ENCODE measurements at regions not wholly inside any gene's neighbourhood (a gene's known extent, or its start where the extent isn't known, plus 50 kb on each side); places are given as distances from the start of the nearest gene placed in this dataset.

GRCh38 chr4:29636961-29637360, 1083.2 kb upstream of the PCDH7 start:
- intact Hi-C loops (cut with DNase I) = no loop called here
- H3K27ac ChIP-seq = no peak overlapping the region
- H3K4me3 ChIP-seq = no peak overlapping the region
- no peaks in the 10 kb centered on the region for H3K27me3 ChIP-seq
- DNase-seq (no peak), ATAC-seq (no peak)
- no peaks in the 10 kb centered on the region for H3K36me3 ChIP-seq
- H3K4me1 ChIP-seq = no peaks in the 10 kb centered on the region
- H3K9me3 ChIP-seq = no peaks in the 10 kb centered on the region
- TF ChIP-seq CTCF (IDR thresholded peaks at IDR 0.05) = no peak

- DNase-seq (no peak), ATAC-seq (no peak)
- Histone ChIP-seq H3K27me3 (no peaks in the 10 kb centered on the region), H3K36me3 (no peaks in the 10 kb centered on the region), H3K9me3 (no peaks in the 10 kb centered on the region), H3K4me1 (no peaks in the 10 kb centered on the region), H3K27ac (no peak overlapping the region), H3K4me3 (no peak overlapping the region)
- intact Hi-C loops (cut with DNase I) = no loop called here
- TF ChIP-seq CTCF (IDR thresholded peaks at IDR 0.05) = no peak
Measured at GRCh38 chr4:29653221-29653620, 1066.9 kb upstream of the PCDH7 start.

GRCh38 chr4:29680644-29681043, 1039.5 kb upstream of the PCDH7 start:
- Histone ChIP-seq H3K27me3 (no peaks in the 10 kb centered on the region), H3K9me3 (no peaks in the 10 kb centered on the region), H3K27ac (no peak overlapping the region), H3K4me3 (no peak overlapping the region), H3K36me3 (no peaks in the 10 kb centered on the region), H3K4me1 (no peaks in the 10 kb centered on the region)
- DNase-seq (no peak), ATAC-seq (no peak)
- TF ChIP-seq CTCF (IDR thresholded peaks at IDR 0.05) = no peak
- intact Hi-C loops (cut with DNase I) = no loop called here

GRCh38 chr4:29704059-29704458, 1016.1 kb upstream of the PCDH7 start:
- no peaks in the 10 kb centered on the region for H3K36me3 ChIP-seq
- peaks cover 0 to 10% of the 10 kb centered on the region in 2 donors for H3K9me3 ChIP-seq
- intact Hi-C loops (cut with DNase I) = no loop called here
- TF ChIP-seq CTCF (IDR thresholded peaks at IDR 0.05) = no peak
- H3K27me3 ChIP-seq = no peaks in the 10 kb centered on the region
- H3K4me3 ChIP-seq = no peak overlapping the region
- no peak overlapping the region for H3K27ac ChIP-seq
- H3K4me1 ChIP-seq = no peaks in the 10 kb centered on the region
- ATAC-seq (no peak), DNase-seq (no peak)

GRCh38 chr4:29708473-29708872, 1011.7 kb upstream of the PCDH7 start:
- DNase-seq = no peak
- Histone ChIP-seq H3K27me3 (no peaks in the 10 kb centered on the region), H3K36me3 (no peaks in the 10 kb centered on the region), H3K4me1 (no peaks in the 10 kb centered on the region), H3K9me3 (peaks cover 0 to 10% of the 10 kb centered on the region in 2 donors), H3K4me3 (no peak overlapping the region), H3K27ac (no peak overlapping the region)
- ATAC-seq = no peak
- intact Hi-C loops (cut with DNase I) = no loop called here
- TF ChIP-seq CTCF (IDR thresholded peaks at IDR 0.05) = no peak
